ENCODE measurements at regions not wholly inside any gene's neighbourhood (a gene's known extent, or its start where the extent isn't known, plus 50 kb on each side); places are given as distances from the start of the nearest gene placed in this dataset.
"Not testable (repeated sequence)": the region's sequence is repeated elsewhere in the genome, so short reads cannot be mapped to it uniquely, and the experiment has no call there.

DNA sequence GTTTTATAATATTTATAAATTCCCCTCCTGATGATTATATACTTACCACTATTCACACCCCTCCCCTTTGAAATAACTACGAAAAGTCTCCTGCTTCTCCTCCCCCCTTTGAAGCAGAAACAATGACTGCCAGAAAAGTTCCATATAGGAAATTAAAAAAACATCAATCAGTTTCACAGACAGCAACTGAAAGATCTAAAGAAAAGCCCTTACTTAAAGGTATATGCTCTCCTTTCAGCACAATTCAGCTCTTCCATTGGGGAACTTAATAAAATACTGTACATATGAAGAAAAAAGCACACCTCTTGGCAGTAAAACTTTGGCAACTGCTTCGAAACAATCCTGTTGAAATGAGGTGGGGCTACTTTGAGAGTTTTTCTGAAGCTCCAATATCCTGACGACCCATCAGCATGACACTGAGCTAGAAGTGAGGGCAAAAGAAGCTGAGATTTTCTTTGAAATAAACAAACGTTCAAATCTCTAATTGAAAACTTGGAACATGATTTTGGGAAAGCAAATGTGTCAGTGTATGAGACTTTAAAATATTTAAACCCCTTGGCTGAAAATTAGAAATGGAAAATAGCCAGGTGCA, 147.6 kb upstream of the RXFP2 start:
- no peaks in the 10 kb centered on the region for H3K36me3 ChIP-seq
- no peak for DNase-seq (ENCODE audit: low spot score in 2 of 2)
- intact Hi-C loops (cut with DNase I; ENCODE audit: low total_unique reads) = no loop called here
- no peaks in the 10 kb centered on the region for H3K9me3 ChIP-seq
- H3K27ac ChIP-seq = no peak overlapping the region
- no peaks in the 10 kb centered on the region for H3K4me1 ChIP-seq
- no peaks in the 10 kb centered on the region for H3K27me3 ChIP-seq
- no peak for TF ChIP-seq POLR2AphosphoS5 (IDR thresholded peaks at IDR 0.05)
- no peak for TF ChIP-seq POLR2A (IDR thresholded peaks at IDR 0.05)
- TF ChIP-seq, protein P1, sequence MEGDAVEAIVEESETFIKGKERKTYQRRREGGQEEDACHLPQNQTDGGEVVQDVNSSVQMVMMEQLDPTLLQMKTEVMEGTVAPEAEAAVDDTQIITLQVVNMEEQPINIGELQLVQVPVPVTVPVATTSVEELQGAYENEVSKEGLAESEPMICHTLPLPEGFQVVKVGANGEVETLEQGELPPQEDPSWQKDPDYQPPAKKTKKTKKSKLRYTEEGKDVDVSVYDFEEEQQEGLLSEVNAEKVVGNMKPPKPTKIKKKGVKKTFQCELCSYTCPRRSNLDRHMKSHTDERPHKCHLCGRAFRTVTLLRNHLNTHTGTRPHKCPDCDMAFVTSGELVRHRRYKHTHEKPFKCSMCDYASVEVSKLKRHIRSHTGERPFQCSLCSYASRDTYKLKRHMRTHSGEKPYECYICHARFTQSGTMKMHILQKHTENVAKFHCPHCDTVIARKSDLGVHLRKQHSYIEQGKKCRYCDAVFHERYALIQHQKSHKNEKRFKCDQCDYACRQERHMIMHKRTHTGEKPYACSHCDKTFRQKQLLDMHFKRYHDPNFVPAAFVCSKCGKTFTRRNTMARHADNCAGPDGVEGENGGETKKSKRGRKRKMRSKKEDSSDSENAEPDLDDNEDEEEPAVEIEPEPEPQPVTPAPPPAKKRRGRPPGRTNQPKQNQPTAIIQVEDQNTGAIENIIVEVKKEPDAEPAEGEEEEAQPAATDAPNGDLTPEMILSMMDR (IDR thresholded peaks at IDR 0.05) = no peak
- no peak overlapping the region for H3K4me3 ChIP-seq

DNA sequence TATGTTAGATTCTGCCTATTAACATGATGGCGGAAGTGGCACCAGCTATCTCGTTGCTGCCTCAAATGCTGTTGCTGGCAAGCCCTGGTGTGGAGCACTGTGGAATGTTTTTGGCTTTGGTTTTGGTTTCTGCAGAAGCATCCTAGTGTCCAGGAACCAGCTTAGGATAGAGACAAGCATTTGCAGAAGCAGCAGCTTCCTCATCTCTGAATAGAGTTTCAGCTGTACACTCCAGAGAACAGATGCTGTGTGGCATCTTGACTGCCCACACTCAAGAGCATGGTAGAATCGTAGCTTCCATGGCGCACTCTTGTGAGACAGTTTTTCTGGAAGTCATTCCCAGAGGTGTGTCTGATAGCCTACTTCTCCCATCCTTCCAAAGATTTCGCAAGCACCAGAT, 145.3 kb upstream of the RXFP2 start:
- no peak for DNase-seq (ENCODE audit: low spot score in 2 of 2)
- Histone ChIP-seq H3K9me3 (no peaks in the 10 kb centered on the region), H3K36me3 (no peaks in the 10 kb centered on the region), H3K27me3 (no peaks in the 10 kb centered on the region), H3K4me3 (no peak overlapping the region), H3K27ac (no peak overlapping the region), H3K4me1 (no peaks in the 10 kb centered on the region)
- intact Hi-C loops (cut with DNase I; ENCODE audit: low total_unique reads) = no loop called here
- TF ChIP-seq POLR2A (IDR thresholded peaks at IDR 0.05) (no peak), POLR2AphosphoS5 (IDR thresholded peaks at IDR 0.05) (no peak)
- TF ChIP-seq, protein P1 (IDR thresholded peaks at IDR 0.05) = no peak

DNA sequence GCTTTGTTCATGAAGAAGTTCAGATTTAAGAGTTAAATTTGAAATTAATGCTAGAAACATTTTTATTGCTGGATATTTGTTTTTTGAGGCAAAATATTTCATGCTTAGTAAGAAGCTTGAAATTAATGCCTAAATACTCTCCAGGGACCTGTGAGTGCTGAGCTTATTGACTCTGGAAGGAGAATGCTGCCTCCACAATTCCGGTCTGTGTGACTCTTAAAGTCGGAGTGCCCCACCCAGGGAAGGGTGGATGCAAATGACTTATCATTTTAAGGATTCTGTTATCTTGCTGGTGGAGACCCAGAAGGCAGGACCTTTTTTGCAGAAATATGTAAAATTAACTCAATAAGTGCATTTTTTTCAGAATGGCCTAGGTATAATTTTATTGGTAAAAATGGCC, 143.8 kb upstream of the RXFP2 start:
- no peaks in the 10 kb centered on the region for H3K36me3 ChIP-seq
- no peak for DNase-seq (ENCODE audit: low spot score in 2 of 2)
- H3K4me3 ChIP-seq = no peak overlapping the region
- no peaks in the 10 kb centered on the region for H3K4me1 ChIP-seq
- H3K27ac ChIP-seq = no peak overlapping the region
- intact Hi-C loops (cut with DNase I; ENCODE audit: low total_unique reads) = no loop called here
- no peaks in the 10 kb centered on the region for H3K27me3 ChIP-seq
- H3K9me3 ChIP-seq = no peaks in the 10 kb centered on the region
- TF ChIP-seq, protein P1 (IDR thresholded peaks at IDR 0.05) = no peak
- TF ChIP-seq POLR2AphosphoS5 (IDR thresholded peaks at IDR 0.05) = no peak
- TF ChIP-seq POLR2A (IDR thresholded peaks at IDR 0.05) = no peak

DNA sequence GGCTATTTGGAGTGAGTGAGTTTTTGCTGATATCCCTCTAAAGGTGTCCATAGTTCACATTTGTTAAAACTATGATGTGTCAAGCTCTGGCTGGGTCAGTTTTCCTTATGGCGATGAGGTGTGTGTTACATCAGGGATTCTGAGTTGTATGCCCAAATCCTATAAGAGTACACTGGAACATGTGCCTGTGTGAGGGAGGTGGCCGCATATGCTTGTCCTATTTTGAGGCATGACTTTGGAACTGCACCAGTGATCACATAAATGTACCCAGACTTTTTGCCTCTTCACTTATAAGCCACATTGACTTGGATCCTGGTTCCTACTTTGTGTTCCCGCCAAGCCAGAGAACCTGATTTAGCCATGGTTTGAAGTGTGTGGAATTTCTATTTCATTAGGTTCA, 140.3 kb upstream of the RXFP2 start:
- no peaks in the 10 kb centered on the region for H3K27me3 ChIP-seq
- no peak for DNase-seq (ENCODE audit: low spot score in 2 of 2)
- no peak overlapping the region for H3K4me3 ChIP-seq
- no peaks in the 10 kb centered on the region for H3K9me3 ChIP-seq
- intact Hi-C loops (cut with DNase I; ENCODE audit: low total_unique reads) = no loop called here
- H3K4me1 ChIP-seq = no peaks in the 10 kb centered on the region
- no peak overlapping the region for H3K27ac ChIP-seq
- TF ChIP-seq POLR2A (IDR thresholded peaks at IDR 0.05) (no peak), POLR2AphosphoS5 (IDR thresholded peaks at IDR 0.05) (no peak)
- TF ChIP-seq, protein P1 (IDR thresholded peaks at IDR 0.05) = no peak
- H3K36me3 ChIP-seq = no peaks in the 10 kb centered on the region

DNA sequence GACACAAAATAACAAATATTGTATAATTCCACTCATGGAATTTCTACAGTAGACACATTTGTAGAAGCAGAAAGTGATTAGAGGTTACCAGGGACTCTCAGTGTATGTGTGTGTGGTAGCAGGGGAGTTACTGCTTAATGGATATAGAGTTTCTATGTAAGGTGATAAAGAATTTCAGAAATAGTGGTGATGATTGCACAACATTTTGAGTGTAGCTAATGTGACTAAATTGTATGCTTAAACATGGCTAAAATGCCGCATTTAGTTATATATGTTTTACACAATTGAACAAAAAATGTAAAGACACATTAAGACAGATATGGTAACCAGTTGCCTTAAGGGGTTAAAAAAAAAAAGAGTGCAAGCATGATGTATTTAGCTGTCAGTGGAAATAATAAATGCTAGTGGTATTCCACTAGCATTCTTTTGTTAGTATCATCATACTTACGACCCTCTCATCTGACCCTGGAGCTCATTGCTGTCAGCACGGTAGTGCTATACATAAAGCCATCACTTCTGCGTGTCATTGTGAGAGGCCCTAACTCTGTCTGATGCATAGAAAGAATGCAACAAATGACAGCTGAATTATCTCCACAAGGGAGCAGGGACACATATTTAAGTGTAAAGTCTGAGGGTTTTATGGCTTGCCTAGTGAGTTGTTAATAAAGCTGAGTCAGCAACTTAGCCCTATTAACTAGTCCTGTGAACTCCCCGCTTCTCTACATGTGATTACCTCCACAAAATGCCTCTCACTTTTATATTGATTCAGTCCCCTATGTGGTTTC, 134.1 kb upstream of the RXFP2 start:
- TF ChIP-seq, protein P1 (IDR thresholded peaks at IDR 0.05) = no peak
- no peak for TF ChIP-seq POLR2A (IDR thresholded peaks at IDR 0.05)
- TF ChIP-seq POLR2AphosphoS5 (IDR thresholded peaks at IDR 0.05) = no peak
- H3K36me3 ChIP-seq = no peaks in the 10 kb centered on the region
- no peaks in the 10 kb centered on the region for H3K27me3 ChIP-seq
- DNase-seq (ENCODE audit: low spot score in 2 of 2) = no peak
- H3K9me3 ChIP-seq = no peaks in the 10 kb centered on the region
- H3K27ac ChIP-seq = no peak overlapping the region
- no peak overlapping the region for H3K4me3 ChIP-seq
- intact Hi-C loops (cut with DNase I; ENCODE audit: low total_unique reads) = no loop called here
- H3K4me1 ChIP-seq = no peaks in the 10 kb centered on the region

DNA sequence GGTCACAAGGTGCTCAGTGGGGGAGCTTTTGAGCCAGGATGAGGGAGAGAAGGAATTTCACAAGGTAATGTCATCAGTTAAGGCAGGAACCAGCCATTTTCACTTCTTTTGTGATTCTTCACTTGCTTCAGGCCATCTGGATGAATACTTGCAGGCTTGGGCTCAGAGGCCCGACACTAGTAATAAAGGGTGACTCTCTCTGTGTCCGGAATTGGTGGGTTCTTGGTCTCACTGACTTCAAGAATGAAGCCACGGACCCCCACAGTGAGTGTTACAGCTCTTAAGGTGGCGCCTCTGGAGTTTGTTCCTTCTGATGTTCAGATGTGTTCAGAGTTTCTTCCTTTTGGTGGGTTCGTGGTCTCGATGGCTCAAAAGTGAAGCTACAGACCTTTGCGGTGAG, 131.8 kb upstream of the RXFP2 start:
- H3K36me3 ChIP-seq; H3K27me3 ChIP-seq; H3K9me3 ChIP-seq; H3K27ac ChIP-seq; H3K4me3 ChIP-seq; intact Hi-C loops (cut with DNase I; ENCODE audit: low total_unique reads); H3K4me1 ChIP-seq; DNase-seq (ENCODE audit: low spot score in 2 of 2): not testable (repeated sequence)

DNA sequence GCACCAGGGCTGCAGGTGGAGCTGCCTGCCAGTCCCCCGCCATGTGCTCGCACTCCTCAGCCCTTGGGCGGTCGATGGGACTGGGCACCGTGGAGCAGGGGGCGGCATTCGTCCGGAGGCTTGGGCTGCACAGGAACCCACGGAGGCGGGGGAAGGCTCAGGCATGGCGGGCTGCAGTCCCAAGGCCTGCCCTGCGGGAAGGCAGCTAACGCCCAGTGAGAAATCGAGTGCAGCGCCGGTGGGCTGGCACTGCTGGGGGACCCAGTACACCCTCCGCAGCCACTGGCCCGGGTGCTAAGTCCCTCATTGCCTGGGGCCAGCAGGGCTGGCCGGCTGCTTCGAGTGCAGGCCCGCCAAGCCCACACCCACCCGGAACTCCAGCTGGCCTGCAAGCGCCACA, 130.5 kb upstream of the RXFP2 start:
- H3K27me3 ChIP-seq; H3K27ac ChIP-seq; DNase-seq (ENCODE audit: low spot score in 2 of 2): not testable (repeated sequence)

More for the DNA sequence above, 130.5 kb upstream of the RXFP2 start:
- intact Hi-C loops (cut with DNase I; ENCODE audit: low total_unique reads); H3K4me1 ChIP-seq; H3K36me3 ChIP-seq; H3K4me3 ChIP-seq; H3K9me3 ChIP-seq: not testable (repeated sequence)

Data from breast epithelium (tissue), 4 donors.